ENCODE measurements at regions not wholly inside any gene's neighbourhood (a gene's known extent, or its start where the extent isn't known, plus 50 kb on each side); places are given as distances from the start of the nearest gene placed in this dataset.
"Not testable (repeated sequence)": the region's sequence is repeated elsewhere in the genome, so short reads cannot be mapped to it uniquely, and the experiment has no call there.

DNA sequence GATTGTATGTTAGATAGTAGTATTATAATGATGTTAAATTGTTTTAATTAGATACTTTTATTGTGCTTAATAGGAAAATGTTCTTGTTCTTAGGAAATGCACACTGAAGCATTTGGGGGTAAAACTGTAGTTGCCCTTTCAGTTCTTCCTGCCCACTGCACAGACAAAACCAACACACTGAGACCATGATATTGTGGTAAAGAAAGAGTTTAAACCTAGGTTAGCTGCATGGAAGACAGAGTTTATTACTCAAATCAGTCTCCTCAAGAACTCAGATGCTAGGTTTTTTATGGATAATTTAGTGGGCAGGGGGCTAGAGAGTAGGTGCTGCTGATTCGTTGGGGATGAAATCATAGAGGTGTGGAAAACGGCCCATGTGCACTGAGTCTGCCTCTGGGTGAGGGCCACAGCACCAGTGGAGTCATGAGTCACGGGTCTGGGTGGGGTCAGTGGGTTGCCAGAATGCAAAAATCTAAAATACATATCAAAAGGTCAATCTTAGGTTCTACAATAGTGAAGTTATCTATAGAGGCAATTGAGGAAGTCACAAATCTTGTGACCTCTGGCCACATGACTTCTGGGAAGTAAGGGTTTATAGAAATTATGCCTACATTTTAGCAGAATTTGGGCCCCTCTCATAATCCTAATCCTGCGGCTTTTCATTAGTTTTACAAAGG is 124.8 kb upstream of the FOXN2 start:
- no peak for DNase-seq (ENCODE audit: low read depth in 2 of 2)

DNA sequence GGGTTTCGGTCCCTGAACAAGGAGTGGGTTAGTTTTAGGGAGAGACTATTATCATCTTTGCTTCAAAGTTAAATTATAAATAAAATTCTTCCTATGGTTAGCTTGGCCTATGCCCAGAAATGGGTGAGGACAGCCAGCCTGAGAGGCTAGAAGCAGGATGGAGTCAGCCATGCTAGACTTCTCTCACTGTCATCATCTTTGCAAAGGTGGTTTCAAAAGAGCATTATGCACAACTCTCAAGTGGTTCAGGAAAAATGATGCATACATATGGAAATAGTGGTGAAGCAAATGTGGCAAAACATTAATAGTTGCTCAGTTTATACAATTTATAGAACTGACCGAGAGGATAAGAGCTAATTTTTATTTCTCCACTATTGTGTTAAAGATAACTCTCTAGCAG is 124.3 kb upstream of the FOXN2 start:
- DNase-seq (ENCODE audit: low read depth in 2 of 2), result no peak

DNA sequence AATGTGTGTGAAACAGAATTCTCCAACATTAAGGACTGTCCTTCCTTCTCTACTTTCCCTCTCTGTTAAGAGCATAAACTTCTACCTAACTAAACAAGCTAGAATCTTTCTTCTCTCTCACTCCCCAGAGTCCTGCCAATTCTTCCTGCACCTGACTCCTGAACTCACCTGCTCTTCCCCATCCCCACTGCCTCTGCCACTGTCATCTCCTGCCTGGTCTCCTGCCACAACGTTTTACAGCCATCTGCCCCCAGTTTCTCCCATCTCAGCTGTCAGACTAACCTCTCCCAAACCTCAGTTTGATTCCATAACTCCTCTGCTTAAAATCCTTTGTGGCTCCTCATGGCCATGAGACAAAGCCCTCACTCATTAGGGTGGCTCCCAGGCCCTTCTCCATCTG is 119.8 kb upstream of the FOXN2 start:
- no peak for DNase-seq (ENCODE audit: low read depth in 2 of 2)

DNA sequence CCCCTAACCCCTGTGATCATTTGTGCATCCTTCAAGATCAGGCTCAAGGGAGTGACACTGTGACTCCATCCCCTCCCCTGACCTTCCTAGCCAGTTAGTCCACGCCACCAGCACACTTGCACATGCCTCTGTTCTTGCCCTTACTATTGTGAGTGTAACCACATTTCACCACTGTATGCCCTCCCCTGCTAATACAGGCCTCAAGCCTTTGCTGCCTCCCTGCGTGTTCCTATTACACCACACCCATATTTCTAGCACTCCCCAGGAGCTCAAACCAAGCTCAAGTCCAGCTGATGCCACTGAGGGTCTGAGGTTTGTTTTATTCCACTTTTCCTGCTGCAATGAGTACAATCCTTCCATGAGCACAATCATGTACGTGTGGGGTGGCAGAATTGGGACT is 119.3 kb upstream of the FOXN2 start:
- no peak for DNase-seq (ENCODE audit: low read depth in 2 of 2)

DNA sequence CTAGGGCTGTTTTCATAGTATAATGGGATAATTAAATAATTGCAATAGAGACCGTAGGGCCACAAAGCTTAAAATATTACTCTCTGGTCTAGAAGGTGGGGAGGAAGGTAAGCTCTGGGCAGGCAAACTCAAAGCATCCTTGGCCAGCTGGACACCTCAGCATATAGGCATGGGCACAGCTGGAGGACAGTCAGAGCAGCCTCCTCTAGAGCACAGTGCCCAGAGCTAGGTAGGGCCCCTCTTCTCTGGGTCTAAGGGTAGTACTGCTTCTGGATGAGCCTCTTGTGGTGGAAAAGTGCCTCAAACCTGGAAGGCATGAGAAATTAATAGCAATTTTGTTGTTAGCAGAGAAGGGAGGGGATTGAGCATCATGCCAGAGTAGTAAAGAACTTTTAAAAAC is 116.9 kb upstream of the FOXN2 start:
- DNase-seq (ENCODE audit: low read depth in 2 of 2), result no peak

DNA sequence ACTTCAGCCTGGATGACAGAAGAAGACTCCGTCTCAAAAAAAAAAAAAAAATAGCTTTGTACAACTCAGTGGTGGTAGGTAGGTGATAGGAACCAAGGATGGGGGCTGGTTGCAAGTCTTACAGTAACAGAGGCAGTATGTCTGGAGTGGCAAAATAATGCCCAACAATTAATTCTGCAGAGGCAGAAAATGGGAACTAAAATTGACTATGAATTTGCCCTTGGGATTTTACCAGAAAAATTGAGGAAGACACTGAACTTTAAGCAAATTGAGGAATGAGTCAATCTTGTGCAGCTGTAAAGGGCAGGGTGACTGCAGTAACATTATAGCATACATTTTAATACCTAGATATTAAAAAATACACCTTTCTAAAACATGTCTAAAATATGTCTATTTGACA is 116.1 kb upstream of the FOXN2 start:
- no peak for DNase-seq (ENCODE audit: low read depth in 2 of 2)

DNA sequence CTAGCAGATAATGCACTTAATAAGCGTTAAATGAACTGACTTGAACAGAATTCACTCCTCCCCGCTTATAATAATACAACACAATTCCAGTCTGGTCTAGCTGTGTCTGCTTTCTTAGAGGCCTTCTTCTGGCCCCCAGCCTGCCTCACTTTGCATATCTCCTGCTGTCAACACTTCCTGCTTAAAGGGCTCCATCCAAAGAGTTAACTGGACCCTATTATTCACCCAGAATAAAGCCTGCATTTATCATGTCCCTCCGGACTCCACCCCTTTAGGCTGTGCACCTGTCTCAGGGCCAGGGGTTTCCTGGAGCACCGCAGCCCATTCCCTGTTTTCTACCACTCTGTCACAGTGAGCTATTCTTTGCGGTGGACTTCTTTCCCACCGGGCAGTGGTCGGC is 115.4 kb upstream of the FOXN2 start:
- no peak for DNase-seq (ENCODE audit: low read depth in 2 of 2)

DNA sequence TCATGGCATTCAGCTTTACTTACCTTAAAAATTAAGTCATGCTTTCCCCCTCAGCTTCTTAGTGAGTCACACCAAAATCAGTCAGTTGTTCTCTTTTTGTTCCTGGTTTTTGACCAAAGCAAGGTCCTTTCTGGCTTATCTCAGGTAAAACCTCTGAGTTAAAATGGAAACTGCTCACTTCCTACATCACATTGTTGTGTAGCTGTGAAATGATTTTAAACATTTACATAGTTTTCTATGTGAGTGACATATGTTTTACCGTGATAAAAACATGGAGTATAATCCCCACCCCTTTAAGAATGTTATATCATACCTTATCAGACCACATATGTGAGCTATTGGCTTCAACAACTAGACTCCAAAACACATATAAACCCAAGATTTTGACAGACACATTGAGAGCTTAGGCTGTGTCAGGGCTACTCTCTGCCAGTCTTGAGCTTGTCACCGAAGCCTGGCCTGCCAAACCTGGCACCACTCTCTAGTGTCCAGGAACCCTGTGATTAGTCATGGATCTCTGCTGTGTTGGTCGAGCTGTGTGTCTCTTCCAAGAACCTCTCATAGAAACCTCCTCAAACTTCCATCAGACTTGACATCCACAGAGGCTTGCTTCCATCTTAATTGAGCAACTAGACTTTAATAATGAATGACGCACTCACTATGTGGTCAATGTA is 113.7 kb upstream of the FOXN2 start:
- no peak for DNase-seq (ENCODE audit: low read depth in 2 of 2)

DNA sequence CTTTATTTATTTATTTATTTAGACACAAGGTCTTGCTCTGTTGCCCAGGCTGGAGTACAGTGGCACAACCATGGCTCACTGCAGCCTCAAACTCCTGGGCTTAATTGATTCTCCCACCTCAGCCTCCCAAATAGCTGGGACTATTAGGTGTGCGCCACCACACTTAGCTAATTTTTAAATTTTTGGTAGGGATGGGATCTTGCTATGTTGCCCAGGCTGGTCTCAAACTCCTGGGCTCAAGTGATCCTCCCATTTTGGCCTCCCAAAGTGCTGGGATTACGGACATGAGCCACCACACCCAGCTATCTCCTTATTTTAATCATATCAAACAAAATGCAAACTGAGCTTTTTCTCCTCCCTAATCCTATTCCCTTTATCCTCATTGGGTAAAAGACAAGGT is 113.0 kb upstream of the FOXN2 start:
- not testable (repeated sequence) for DNase-seq (ENCODE audit: low read depth in 2 of 2)

DNA sequence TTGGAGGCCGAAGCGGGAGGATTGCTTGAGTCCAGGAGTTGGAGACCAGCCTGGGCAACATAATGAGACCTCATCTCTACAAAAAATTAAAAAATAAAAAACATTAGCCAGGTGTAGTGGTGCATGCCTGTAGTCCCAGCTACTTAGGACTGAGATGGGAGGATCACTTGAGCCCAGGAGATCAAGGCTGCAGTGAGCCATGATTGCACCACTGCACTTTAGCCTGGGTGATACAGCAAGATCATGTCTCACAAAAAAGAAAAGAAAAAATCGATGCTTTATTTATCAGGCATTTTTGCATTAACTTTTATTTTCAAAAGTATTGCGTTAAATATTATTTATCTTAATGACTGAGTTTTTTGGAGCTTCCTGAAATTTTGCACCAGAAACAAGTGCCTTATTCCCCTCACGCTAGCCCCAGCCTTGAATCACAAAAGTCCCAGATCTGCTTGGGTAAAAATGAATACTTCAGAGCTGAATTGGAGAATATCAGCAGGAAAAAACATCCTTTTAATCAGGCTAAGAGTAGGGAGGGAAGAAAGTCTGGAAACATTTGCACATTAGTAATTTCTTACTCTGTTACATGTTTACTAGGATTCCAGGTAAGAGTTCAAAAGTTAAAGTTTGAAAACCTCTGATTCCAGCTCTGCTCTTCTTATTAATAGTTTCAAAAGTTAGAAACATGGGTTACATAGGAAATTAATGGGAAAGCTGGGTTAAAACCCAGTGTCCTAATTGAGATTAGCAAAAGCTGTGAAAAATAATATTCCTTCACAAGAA is 111.4 kb upstream of the FOXN2 start:
- no peak for DNase-seq (ENCODE audit: low read depth in 2 of 2)

DNA sequence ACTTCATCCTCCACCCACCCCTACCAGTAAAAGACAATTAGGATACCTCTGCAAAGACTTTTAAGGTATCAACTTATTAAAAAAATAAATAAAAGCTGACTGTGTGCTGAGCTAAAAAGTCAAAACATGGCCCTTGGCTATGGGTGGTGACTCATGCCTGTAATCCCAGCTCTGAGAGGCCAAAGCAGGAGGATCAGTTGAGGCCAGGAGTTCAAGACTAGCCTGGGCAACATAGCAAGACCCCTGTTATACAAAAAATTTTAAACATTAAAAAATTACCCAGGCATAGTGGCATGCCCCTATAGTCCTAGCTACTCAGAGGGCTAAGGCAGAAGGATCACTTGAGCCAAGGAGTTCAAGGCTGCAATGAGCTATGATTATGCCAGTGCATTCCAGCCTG is 110.8 kb upstream of the FOXN2 start:
- DNase-seq (ENCODE audit: low read depth in 2 of 2), result no peak

DNA sequence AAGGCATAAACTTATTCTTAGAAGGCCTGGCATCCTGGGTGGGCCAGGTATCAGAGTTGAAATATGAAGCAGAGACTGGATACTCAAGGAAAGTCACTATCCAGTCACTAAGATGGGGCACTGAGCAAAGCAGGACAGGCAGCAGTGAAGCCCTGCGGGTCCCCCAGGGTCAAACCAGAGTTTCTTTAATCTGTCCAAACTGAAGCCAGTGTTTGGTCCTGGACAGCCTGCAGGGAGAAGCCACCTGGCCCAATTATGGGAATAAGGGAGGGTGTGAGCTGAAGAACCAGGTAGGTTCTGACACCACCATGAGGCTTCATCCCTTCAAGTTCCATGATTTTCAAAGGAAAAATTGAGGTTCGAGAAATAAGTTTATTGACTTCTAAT is 109.7 kb upstream of the FOXN2 start:
- DNase-seq (ENCODE audit: low read depth in 2 of 2), result no peak

DNA sequence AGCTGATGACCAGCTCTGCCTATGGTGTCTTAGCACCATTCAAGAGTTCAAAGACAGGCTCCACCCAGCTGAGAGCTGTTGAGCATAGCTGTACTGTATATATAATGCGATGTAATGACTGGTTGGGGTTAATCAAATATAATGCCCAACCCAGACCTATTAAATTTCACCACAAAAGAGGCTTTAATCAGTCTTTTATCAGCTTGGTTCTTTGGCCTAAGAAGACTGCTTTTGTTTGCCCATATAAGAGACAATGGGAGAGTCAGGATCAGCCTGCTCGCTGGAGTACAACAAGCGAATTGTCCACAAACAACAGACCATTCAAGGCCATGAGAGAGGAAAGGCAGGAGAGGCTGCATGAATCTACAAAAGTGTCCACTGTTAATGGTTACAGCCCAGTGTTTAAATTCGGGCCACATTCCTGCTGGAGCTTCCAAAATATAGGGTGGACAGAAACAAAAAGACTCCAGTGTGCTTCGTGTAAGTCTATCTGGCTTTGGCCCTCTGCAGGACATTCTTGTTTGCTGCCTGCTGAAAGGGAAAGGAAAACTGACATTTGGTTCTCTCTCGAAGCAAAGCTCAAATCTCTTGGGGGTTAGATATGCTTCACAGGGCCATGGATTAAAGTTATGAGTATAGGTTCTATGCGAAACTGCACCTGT is 109.2 kb upstream of the FOXN2 start:
- no peak for DNase-seq (ENCODE audit: low read depth in 2 of 2)

DNA sequence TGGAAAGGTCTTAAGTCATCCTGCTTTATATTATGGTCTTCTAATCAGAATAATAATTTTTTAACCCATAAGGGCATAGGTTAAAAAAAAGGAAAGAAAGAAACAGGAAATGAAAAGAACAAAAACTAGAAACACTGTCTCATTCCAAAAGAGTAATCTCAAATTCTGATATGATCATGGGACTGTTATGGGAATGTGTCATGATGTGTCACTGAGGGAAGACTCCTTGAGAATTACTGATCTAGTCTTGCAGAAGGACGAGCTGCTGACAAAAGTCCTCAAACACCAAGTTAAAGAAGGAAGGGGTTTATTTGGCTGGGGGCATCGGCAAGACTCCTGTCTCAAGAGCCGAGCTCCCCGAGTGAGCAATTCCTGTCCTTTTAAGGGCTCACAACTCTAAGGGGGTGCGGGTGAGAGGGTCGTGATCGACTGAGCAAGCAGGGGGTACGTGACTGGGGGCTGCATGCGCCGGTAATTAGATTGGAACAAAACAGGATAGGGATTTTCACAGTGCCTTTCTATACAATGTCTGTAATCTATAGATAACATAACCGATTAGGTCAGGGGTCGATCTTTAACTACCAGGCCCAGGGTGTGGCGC is 108.3 kb upstream of the FOXN2 start:
- not testable (repeated sequence) for DNase-seq (ENCODE audit: low read depth in 2 of 2)

DNA sequence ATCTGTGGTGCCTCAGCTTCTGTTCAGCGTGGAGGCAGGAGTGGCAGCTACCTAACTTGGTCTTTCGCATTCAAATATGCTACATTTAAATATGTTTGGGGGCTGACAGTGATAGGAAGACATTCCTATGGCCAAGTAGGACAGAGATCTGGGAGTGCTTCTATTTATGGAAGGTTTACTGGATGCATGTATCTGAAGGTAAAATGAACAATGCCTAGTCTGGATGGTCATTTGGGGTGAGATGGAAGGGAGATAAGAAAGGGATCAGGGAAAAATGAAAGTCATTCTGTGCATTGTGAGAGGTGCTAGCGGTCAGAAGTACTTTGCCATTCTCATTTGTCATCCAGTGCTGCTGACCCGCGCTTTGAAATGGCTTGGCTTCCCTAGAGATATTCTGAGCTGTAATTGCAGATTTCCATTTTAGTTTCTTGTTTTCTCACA is 107.3 kb upstream of the FOXN2 start:
- no peak for DNase-seq (ENCODE audit: low read depth in 2 of 2)

DNA sequence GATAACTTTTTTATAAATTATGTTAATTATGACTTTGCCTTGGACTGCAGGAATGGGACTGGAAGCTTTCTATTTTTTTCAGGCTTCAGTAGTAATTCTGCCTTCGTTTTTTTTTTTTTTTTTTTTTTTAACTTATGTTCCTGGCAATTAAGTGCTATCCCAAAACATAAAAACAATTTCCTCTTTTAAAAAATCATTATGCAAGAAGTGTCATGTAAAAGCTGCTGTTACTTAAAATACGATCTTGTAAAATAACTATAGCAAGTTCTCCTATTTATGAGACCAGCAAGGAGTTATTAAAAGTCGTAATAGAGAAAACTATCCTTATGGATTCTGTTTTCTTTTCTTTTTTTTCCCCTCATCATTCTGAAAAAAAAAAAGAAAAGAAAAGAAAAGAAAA is 106.6 kb upstream of the FOXN2 start:
- DNase-seq (ENCODE audit: low read depth in 2 of 2), result no peak

DNA sequence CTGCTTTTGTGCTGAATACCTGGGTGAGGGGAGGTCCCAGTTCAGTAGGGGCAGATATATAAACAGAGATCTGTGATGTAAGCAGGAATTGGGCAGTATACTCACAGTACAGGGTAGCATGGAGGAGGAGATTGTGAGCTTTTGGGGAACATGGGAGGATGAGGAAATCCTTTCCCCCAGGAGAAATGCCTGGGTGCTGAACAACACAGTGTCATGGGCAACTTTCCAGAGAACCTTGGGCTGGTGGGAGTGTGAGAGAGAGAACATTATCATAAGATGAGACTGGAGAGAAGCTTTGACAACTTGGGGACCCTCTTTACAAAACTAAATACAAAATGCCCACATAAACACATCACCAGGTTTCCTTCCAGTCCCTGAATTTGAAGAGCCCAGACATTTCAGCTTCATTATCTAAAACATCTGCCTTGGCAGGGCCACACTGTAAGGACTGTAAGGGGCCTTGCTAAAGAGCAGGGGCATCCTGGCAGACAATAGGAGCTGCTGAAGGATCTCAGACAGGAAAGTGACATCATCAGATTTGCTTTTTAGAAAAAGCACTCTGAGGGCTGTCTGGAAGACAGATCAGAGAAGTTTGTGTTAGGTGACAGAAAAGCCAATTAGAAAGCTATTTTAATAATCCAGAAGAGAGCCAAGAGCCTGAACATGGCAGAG is 105.1 kb upstream of the FOXN2 start:
- DNase-seq (ENCODE audit: low read depth in 2 of 2), result no peak

DNA sequence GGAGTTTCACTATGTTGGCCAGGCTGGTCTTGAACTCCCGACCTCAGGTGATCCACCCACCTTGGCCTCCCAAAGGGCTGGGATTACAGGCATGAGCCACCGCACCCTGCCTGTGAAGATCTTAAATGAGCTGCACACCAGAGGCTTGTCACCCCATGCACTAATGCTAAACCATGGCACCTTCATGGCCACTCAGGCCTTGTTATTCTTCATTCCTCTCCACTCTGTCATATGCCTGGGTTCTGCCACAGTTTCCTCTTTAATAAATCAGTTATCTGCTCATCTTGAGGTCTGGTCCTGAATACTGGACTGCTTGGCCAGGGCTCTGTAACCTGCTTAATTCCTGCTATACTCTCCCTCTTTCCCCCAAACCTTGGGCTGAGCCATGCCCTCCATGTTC is 104.3 kb upstream of the FOXN2 start:
- DNase-seq (ENCODE audit: low read depth in 2 of 2), result no peak

DNA sequence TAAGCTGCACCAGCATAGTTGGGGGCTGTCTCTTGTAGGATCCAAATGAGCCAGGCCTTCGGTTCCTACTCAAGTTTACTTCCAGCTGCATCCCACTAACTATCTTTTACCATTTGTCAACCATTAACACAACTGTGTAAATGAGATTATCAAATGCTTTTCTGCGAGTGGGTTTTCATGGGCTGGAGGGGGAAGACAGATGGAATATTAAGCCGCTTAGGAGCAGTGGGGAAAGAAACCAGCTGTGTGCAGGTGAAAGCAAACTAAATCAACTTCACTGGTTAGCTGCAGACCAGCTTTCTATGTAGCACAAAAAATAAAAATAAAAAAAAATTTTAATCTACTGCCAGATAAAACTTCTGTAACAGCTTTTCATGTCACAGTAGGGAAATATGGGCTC is 100.8 kb upstream of the FOXN2 start:
- no peak for DNase-seq (ENCODE audit: low read depth in 2 of 2)

DNA sequence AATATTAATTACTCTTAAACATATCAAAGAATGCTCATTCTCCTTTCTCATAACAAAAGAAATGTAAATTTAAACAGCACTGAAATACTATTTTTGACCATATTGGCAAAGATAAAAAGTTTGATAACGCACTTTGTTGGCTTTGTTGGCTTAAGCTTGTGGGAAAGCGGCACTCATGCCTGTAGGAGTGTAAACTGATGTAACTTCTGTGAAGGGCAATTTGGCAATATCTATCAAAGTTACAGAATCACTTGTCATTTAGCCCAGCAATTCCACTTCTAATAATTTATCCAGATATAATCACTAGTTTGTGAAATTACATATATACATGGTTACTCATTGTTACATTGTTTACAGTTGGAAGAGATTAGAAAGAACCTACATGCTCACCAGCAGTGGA is 96.3 kb upstream of the FOXN2 start:
- no peak for DNase-seq (ENCODE audit: low read depth in 2 of 2)

DNA sequence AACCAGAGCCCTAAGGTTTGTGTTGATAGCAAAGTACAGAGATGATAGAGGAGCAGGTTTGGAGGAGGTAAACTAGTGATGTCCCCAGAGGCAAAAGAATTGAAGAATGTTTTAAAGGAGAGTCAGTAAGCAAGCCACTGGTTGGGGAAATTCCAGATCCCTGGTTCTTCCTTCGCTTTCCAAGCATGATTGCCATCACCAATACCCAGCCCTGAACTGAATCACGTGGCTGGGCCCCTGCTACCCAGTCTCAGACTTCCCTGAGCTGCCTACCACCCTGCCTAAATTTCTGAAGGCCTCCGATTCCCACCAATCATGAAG is 95.3 kb upstream of the FOXN2 start:
- no peak for DNase-seq (ENCODE audit: low read depth in 2 of 2)
